ENCODE measurements at regions not wholly inside any gene's neighbourhood (a gene's known extent, or its start where the extent isn't known, plus 50 kb on each side); places are given as distances from the start of the nearest gene placed in this dataset.

DNA sequence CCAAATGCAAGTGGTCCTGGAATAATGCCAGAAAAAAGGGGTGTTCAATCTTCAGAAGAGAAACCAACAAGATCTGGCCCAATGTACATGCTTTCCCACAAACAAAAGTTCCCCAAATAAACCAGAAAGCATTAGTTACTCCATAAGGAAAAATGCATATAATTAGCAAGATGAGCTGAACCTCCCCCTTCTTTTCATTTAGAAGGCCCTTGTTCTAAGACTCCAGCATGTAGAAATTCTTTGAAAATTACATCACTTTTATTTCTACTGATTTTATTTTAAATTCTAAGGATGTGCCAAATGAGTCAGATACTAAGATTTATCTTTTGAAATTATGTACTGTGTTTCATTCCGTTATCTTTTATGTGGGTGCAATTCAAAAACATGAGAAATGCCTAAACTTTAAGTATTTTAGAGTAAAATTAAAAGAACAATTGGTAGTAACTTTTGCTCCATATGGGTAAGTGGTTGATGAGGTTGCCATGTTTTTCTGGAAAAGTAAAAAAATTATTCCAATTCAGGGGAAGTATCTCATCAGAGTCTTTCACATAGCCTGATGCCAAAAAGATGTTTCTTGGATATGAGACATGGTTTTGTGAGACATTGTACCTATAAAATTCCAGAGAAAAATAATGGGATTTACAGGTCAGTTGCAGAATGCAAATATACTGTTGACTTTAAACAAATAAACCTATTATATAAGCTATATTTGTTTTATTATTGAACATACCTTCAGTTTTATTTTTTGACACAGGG is 106.5 kb upstream of the CCDC112 start:
- TF ChIP-seq YY1 (IDR thresholded peaks at IDR 0.05; ENCODE audit: low read depth) = no peak
- no peak for TF ChIP-seq FOXM1 (IDR thresholded peaks at IDR 0.05; ENCODE audit: borderline replicate concordance, low read depth)
- no peak for TF ChIP-seq CEBPB (IDR thresholded peaks at IDR 0.05)

All from Ishikawa (cell line).